HEK293T (cell line): ENCODE measurements at regions not wholly inside any gene's neighbourhood (a gene's known extent, or its start where the extent isn't known, plus 50 kb on each side); places are given as distances from the start of the nearest gene placed in this dataset.

Experiments
- ARNT ChIP-seq: fragments of 450-650 bp; IDR thresholded peaks from 2 replicates; pipeline ENCODE4 v1.6.1; 2017; ENCODE audit warnings: mild to moderate bottlenecking
- ELF4 ChIP-seq: fragments of 450-650 bp; IDR thresholded peaks from 2 replicates; pipeline ENCODE4 v1.6.1; 2017; ENCODE audit warnings: antibody characterized with exemption
- FOXA1 ChIP-seq: fragments of 450-650 bp; IDR thresholded peaks from 2 replicates; pipeline ENCODE4 v1.6.1; 2016; ENCODE audit warnings: mild to moderate bottlenecking
- FOXK2 ChIP-seq: fragments of 450-650 bp; IDR thresholded peaks from 2 replicates; pipeline ENCODE4 v1.6.1; 2016; ENCODE audit warnings: mild to moderate bottlenecking
- HDGF ChIP-seq: fragments of 450-650 bp; IDR thresholded peaks from 2 replicates; pipeline ENCODE4 v1.6.1; 2017; ENCODE audit warnings: antibody characterized with exemption, borderline replicate concordance
- NFRKB ChIP-seq: fragments of 450-650 bp; IDR thresholded peaks from 2 replicates; pipeline ENCODE4 v1.6.1; 2016; ENCODE audit warnings: mild to moderate bottlenecking, moderate library complexity
- SP1 ChIP-seq: fragments of 450-650 bp; IDR thresholded peaks from 2 replicates; pipeline ENCODE4 v1.6.1; 2017
- SUZ12 ChIP-seq: fragments of 450-650 bp; IDR thresholded peaks from 2 replicates; pipeline ENCODE4 v1.6.1; 2016; ENCODE audit warnings: mild to moderate bottlenecking
- ZNF384 ChIP-seq: fragments of 450-650 bp; IDR thresholded peaks from 2 replicates; pipeline ENCODE4 v1.6.1; 2016

- TF ChIP-seq ZNF384 (no peak), SP1 (no peak), ELF4 (no peak), FOXK2 (no peak), HDGF (no peak), FOXA1 (no peak), NFRKB (no peak), SUZ12 (no peak), ARNT (no peak)
These were observed 118.9 kb upstream of the TBL1X start for GRCh38 chrX:9345957-9346356.
